Osteocyte (in vitro differentiated cells): ENCODE measurements at regions not wholly inside any gene's neighbourhood (a gene's known extent, or its start where the extent isn't known, plus 50 kb on each side); places are given as distances from the start of the nearest gene placed in this dataset.

Experiments
- DNase-seq: peaks from one replicate; pipeline ENCODE4 v3.0.0; 2021; ENCODE audit warnings: mixed read lengths; ENCODE audit not compliant: unreplicated experiment; ENCODE audit errors: extremely low spot score
- H3K27ac Mint-ChIP-seq: one replicate; pipeline ENCODE4 v1.8.0; 2021; ENCODE audit warnings: mild to moderate bottlenecking, mixed read lengths; ENCODE audit not compliant: unreplicated experiment
- H3K27me3 Mint-ChIP-seq: one replicate; pipeline ENCODE4 v1.8.0; 2021; ENCODE audit warnings: mixed read lengths; ENCODE audit not compliant: unreplicated experiment
- H3K36me3 Mint-ChIP-seq: one replicate; pipeline ENCODE4 v1.8.0; 2021; ENCODE audit warnings: mixed read lengths; ENCODE audit not compliant: unreplicated experiment
- H3K4me1 Mint-ChIP-seq: one replicate; pipeline ENCODE4 v1.8.0; 2021; ENCODE audit warnings: mixed read lengths; ENCODE audit not compliant: unreplicated experiment
- H3K4me3 Mint-ChIP-seq: one replicate; pipeline ENCODE4 v1.8.0; 2021; ENCODE audit warnings: mild to moderate bottlenecking, moderate library complexity, mixed read lengths; ENCODE audit not compliant: unreplicated experiment
- H3K9me3 Mint-ChIP-seq: one replicate; pipeline ENCODE4 v1.8.0; 2021; ENCODE audit warnings: mixed read lengths; ENCODE audit not compliant: unreplicated experiment
- TF ChIP-seq, protein P1 (sequence below): fragments of 200-600 bp; sonication (generic); IDR thresholded peaks from 2 replicates; pipeline ENCODE4 v1.5.0; 2021; ENCODE audit warnings: antibody characterized with exemption, mild to moderate bottlenecking, moderate library complexity

DNA sequence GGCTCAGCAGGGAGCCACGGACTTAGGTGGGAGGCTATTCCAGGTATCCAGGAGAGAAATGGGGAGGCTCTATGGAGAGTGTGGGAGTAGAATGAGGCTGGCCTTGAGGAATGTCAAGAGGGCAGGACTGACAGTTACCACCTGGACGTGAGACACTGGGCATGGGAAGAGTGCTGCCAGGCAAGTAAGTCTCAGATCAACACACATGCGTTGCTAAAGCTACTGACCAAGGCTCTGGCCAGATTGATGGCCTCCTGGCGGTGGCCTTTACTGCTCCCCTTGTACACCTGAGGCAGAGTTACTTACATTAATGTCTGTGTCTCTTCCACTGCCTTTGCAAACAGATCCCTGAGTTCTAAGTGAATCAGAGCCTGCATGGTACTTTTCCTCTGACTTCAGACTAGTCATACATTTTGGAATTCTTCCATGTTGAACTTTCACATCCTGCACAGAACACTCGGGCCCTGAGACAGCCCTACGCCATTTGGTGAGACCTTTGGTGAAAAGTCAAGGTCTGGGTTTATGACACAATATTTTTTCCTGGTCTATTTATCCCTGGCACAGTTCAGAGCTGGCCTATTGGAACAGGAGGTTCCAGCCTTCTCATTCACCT is 398.8 kb upstream of the TRIB2 start:
- no peaks in the 10 kb centered on the region for H3K27me3 Mint-ChIP-seq

DNA sequence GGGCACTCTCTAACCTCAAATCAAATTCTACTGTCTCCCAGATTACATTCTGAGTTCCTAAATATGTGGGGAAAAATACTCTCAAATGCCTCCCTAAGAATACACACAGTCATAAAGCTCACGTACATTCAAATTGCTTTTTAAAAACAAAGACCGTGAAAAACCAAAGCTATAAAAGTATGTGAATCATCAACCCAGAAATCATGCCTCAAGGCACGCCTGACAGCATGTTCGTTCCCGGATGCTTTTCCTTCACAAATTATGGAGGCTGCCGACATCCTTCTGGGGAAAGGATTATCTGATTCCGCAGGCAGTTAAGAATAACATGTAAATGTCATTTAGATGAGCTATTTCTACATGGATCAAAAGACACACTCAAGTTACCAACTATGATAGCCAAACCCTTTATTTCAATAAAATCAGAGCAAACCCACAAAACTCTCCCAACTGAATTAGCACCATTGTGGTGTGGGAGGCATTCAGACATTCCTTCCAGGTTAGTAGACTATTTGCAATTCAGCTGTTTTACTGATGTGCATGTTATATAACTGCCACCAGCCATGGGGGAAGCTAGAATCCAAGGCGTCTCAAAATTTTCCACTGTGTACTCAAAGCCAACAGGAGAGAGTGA is 398.2 kb upstream of the TRIB2 start:
- H3K36me3 Mint-ChIP-seq, result no peaks in the 10 kb centered on the region
- no peaks in the 10 kb centered on the region for H3K27me3 Mint-ChIP-seq
- H3K9me3 Mint-ChIP-seq, result no peaks in the 10 kb centered on the region
- TF ChIP-seq, protein P1, sequence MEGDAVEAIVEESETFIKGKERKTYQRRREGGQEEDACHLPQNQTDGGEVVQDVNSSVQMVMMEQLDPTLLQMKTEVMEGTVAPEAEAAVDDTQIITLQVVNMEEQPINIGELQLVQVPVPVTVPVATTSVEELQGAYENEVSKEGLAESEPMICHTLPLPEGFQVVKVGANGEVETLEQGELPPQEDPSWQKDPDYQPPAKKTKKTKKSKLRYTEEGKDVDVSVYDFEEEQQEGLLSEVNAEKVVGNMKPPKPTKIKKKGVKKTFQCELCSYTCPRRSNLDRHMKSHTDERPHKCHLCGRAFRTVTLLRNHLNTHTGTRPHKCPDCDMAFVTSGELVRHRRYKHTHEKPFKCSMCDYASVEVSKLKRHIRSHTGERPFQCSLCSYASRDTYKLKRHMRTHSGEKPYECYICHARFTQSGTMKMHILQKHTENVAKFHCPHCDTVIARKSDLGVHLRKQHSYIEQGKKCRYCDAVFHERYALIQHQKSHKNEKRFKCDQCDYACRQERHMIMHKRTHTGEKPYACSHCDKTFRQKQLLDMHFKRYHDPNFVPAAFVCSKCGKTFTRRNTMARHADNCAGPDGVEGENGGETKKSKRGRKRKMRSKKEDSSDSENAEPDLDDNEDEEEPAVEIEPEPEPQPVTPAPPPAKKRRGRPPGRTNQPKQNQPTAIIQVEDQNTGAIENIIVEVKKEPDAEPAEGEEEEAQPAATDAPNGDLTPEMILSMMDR, result no peak
- H3K27ac Mint-ChIP-seq, result peak overlapping the region; percentile 94
- H3K4me3 Mint-ChIP-seq, result no peak overlapping the region
- no peak for DNase-seq
- peaks cover 64% of the 10 kb centered on the region for H3K4me1 Mint-ChIP-seq

More for the DNA sequence above, 398.8 kb upstream of the TRIB2 start:
- Mint-ChIP-seq H3K9me3 (no peaks in the 10 kb centered on the region), H3K4me1 (peaks cover 66% of the 10 kb centered on the region), H3K27ac (peak overlapping the region; percentile 94), H3K36me3 (no peaks in the 10 kb centered on the region), H3K4me3 (no peak overlapping the region)
- no peak for DNase-seq
- TF ChIP-seq, protein P1, result no peak

DNA sequence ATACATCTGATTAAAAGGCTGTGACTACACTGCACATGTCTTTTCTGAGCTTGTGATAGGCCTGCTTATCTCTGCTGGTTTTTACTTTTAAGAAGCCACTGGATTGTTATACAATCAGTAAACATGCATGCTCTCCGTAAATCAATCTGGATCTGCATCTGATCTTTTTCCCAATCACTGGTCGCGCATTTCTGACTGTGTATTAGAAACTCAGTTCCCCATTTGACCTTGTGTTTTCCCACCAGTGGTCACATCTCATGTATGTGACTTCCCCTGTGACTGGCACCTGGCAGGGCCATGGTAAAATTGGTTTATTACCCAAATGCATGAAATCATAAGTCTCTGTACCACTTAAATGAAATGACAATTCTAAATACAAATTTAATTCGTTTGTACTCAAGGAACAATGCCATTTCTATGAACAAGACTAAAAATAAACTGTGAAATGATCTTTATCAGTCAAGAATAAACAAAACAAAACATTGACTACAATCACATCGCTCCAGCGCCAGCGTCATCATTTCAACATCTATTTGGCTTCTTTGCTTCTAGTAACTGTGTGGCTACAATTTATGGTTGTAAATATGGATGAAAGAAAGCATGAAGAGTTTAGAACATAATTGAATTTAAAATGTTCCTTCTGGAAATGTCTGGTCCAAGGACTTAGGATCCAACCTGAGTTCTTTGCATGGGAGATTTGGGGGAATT is 396.6 kb upstream of the TRIB2 start:
- Mint-ChIP-seq H3K4me3 (no peak overlapping the region), H3K9me3 (no peaks in the 10 kb centered on the region), H3K27ac (peak overlapping the region; percentile 78), H3K36me3 (no peaks in the 10 kb centered on the region), H3K27me3 (no peaks in the 10 kb centered on the region), H3K4me1 (peaks cover 50% of the 10 kb centered on the region)
- no peak for DNase-seq
- TF ChIP-seq, protein P1, result no peak

DNA sequence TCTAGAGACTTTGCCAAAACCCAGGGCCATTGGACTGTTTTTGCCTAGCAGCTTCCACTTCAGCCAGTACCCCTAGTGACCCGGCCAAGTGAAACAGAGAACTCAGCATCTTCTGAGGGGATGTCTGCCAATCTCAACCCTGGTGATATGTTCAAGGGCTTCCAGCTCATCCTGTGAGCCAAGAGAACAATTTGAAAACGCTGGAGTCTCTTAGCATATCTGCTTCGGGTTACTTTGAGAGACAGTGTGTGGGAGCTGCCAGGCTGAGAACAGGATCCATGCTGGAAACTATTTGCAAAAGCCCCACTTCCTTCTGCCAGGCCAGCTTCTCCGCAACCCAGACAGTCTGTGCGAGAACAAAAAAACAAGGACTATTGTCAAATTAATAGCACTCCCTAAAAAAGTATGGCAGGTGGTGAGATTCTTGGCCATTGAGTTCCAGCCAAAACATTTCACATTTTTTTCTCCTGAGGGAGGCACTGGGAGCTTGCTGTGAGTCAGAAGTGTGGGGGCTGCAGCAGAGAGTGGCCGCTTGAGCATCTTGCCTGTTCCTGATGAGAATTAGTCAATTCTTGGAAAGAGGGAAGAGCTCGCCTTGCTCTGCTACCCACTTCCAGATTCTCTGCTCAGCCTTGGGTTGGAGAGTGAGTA is 395.6 kb upstream of the TRIB2 start:
- Mint-ChIP-seq H3K27ac (peak overlapping the region; percentile 78), H3K36me3 (no peaks in the 10 kb centered on the region), H3K27me3 (no peaks in the 10 kb centered on the region), H3K4me3 (no peak overlapping the region), H3K9me3 (no peaks in the 10 kb centered on the region), H3K4me1 (peaks cover 59% of the 10 kb centered on the region)
- TF ChIP-seq, protein P1, result peak; percentile 27
- DNase-seq, result no peak

DNA sequence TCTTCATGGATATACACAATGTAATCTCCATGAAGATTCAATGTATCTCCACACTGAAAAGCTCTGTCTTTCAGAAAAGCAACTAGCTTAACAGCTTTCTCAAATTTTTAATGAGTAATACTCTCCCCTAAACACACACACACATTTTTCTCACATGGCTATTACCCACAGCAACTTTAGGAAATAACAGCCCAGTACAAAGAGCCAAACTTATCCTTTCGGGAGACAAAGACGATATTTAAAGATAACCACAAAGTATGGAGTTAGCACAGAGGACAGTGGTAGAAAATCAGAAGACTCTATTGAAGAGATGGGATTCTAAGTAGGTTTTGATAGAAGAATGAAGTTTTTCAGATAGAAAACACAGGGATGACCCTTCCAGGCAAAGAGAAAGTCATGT is 394.9 kb upstream of the TRIB2 start:
- H3K27ac Mint-ChIP-seq, result peak overlapping the region; percentile 15
- TF ChIP-seq, protein P1, result no peak
- peaks cover 62% of the 10 kb centered on the region for H3K4me1 Mint-ChIP-seq
- no peaks in the 10 kb centered on the region for H3K36me3 Mint-ChIP-seq
- H3K27me3 Mint-ChIP-seq, result no peaks in the 10 kb centered on the region
- H3K4me3 Mint-ChIP-seq, result no peak overlapping the region
- H3K9me3 Mint-ChIP-seq, result no peaks in the 10 kb centered on the region
- DNase-seq, result no peak
